ENCODE measurements at regions not wholly inside any gene's neighbourhood (a gene's known extent, or its start where the extent isn't known, plus 50 kb on each side); places are given as distances from the start of the nearest gene placed in this dataset.

GRCh38 chr9:126217250-126217653 lies 109.4 kb upstream of the MVB12B start:
- DNase-seq (ENCODE audit: low spot score), result no peak
- H3K9me3 ChIP-seq (ENCODE audit: low read depth, low read length, poor library complexity, severe bottlenecking), result peaks cover 14% of the 10 kb centered on the region
- H3K4me3 ChIP-seq (ENCODE audit: low read depth, low read length, poor library complexity, severe bottlenecking), result no peak overlapping the region
- CTCF ChIA-PET, result no interaction called here
- BruUV-seq (replicated peaks), result no TSS peak
- no peaks in the 10 kb centered on the region for H3K36me3 ChIP-seq (ENCODE audit: insufficient read depth, low read length, poor library complexity, severe bottlenecking)
- POLR2A ChIA-PET (ENCODE audit: low non-redundant PET), result no interaction called here
- no peak for TF ChIP-seq CTCF (conservative IDR thresholded peaks at IDR 0.05; ENCODE audit: low read depth, low read length)
- H3K27me3 ChIP-seq (replicated peaks; ENCODE audit: insufficient read depth, low read depth, low read length, poor library complexity), result peaks cover 55% of the 10 kb centered on the region
- H3K4me1 ChIP-seq (ENCODE audit: insufficient read depth, low read length, poor library complexity, severe bottlenecking), result no peaks in the 10 kb centered on the region
- intact Hi-C loops (cut with micrococcal nuclease; ENCODE audit: unreplicated experiment), result no loop called here
- H3K27ac ChIP-seq (ENCODE audit: low read depth, low read length, poor library complexity, severe bottlenecking), result no peak overlapping the region

GRCh38 chr9:126217797-126218196 lies 108.8 kb upstream of the MVB12B start:
- H3K27me3 ChIP-seq (replicated peaks; ENCODE audit: insufficient read depth, low read depth, low read length, poor library complexity), result peaks cover 58% of the 10 kb centered on the region
- TF ChIP-seq EZH2 (IDR thresholded peaks at IDR 0.05; ENCODE audit: borderline replicate concordance, low read depth, low read length, poor library complexity, severe bottlenecking), result no peak
- TF ChIP-seq CTCF (conservative IDR thresholded peaks at IDR 0.05; ENCODE audit: low read depth, low read length), result no peak
- intact Hi-C loops (cut with micrococcal nuclease; ENCODE audit: unreplicated experiment), result no loop called here
- POLR2A ChIA-PET (ENCODE audit: low non-redundant PET), result no interaction called here
- H3K27ac ChIP-seq (ENCODE audit: low read depth, low read length, poor library complexity, severe bottlenecking), result no peak overlapping the region
- CTCF ChIA-PET, result no interaction called here
- H3K36me3 ChIP-seq (ENCODE audit: insufficient read depth, low read length, poor library complexity, severe bottlenecking), result no peaks in the 10 kb centered on the region
- no TSS peak for BruUV-seq (replicated peaks)
- no peak for DNase-seq (ENCODE audit: low spot score)
- no peaks in the 10 kb centered on the region for H3K4me1 ChIP-seq (ENCODE audit: insufficient read depth, low read length, poor library complexity, severe bottlenecking)
- peaks cover 14% of the 10 kb centered on the region for H3K9me3 ChIP-seq (ENCODE audit: low read depth, low read length, poor library complexity, severe bottlenecking)
- no peak overlapping the region for H3K4me3 ChIP-seq (ENCODE audit: low read depth, low read length, poor library complexity, severe bottlenecking)

GRCh38 chr9:126218359-126219125 lies 108.1 kb upstream of the MVB12B start:
- intact Hi-C loops (cut with micrococcal nuclease; ENCODE audit: unreplicated experiment), result no loop called here
- no TSS peak for BruUV-seq (replicated peaks)
- H3K27me3 ChIP-seq (replicated peaks; ENCODE audit: insufficient read depth, low read depth, low read length, poor library complexity), result peaks cover 65% of the 10 kb centered on the region
- no peaks in the 10 kb centered on the region for H3K36me3 ChIP-seq (ENCODE audit: insufficient read depth, low read length, poor library complexity, severe bottlenecking)
- ChIA-PET CTCF (no interaction called here), POLR2A (ENCODE audit: low non-redundant PET) (no interaction called here)
- no peak for DNase-seq (ENCODE audit: low spot score)
- H3K27ac ChIP-seq (ENCODE audit: low read depth, low read length, poor library complexity, severe bottlenecking), result no peak overlapping the region
- no peaks in the 10 kb centered on the region for H3K4me1 ChIP-seq (ENCODE audit: insufficient read depth, low read length, poor library complexity, severe bottlenecking)
- no peak overlapping the region for H3K4me3 ChIP-seq (ENCODE audit: low read depth, low read length, poor library complexity, severe bottlenecking)
- TF ChIP-seq EZH2 (IDR thresholded peaks at IDR 0.05; ENCODE audit: borderline replicate concordance, low read depth, low read length, poor library complexity, severe bottlenecking) (no peak), CTCF (conservative IDR thresholded peaks at IDR 0.05; ENCODE audit: low read depth, low read length) (no peak)
- H3K9me3 ChIP-seq (ENCODE audit: low read depth, low read length, poor library complexity, severe bottlenecking), result peaks cover 10% of the 10 kb centered on the region
